Prostate gland (tissue), 2 donors: ENCODE measurements at regions not wholly inside any gene's neighbourhood (a gene's known extent, or its start where the extent isn't known, plus 50 kb on each side); places are given as distances from the start of the nearest gene placed in this dataset.
"Not testable (repeated sequence)": the region's sequence is repeated elsewhere in the genome, so short reads cannot be mapped to it uniquely, and the experiment has no call there.

ENCODE experiments used
- CTCF ChIP-seq, 4 experiments: fragments of 200-600 bp in 2 of 4; fragments of 450-650 bp in 2 of 4; sonication (generic) in 2 of 4; IDR thresholded peaks; 1 replicate in 3 of 4; 2 replicates in 1 of 4; pipeline ENCODE4 v1.5.1; 2016 to 2019; ENCODE audit warnings: antibody characterized with exemption in 4 of 4, mild to moderate bottlenecking in 2 of 4, moderate library complexity in 2 of 4
- POLR2A ChIP-seq: fragments of 450-650 bp; IDR thresholded peaks from one replicate; pipeline ENCODE4 v1.6.1; 2016; ENCODE audit warnings: antibody characterized with exemption, mild to moderate bottlenecking
- POLR2AphosphoS5 ChIP-seq: sonication (generic); formaldehyde crosslinking; IDR thresholded peaks from one replicate; pipeline ENCODE4 v1.6.1; 2017; ENCODE audit warnings: antibody characterized with exemption

GRCh38 chr13:76659074-76659473 lies 227.1 kb downstream of the KCTD12 start:
- TF ChIP-seq CTCF (IDR thresholded peaks at IDR 0.05); POLR2A; POLR2AphosphoS5: not testable (repeated sequence)
